HepG2 (cell line): ENCODE measurements at regions not wholly inside any gene's neighbourhood (a gene's known extent, or its start where the extent isn't known, plus 50 kb on each side); places are given as distances from the start of the nearest gene placed in this dataset.

ENCODE experiments used
- ATAC-seq: fragments of 200-7000 bp; cut with Tn5 transposase; 3 replicates; pipeline ENCODE4 v1.9.1; 2020; ENCODE audit warnings: mild to moderate bottlenecking, moderate library complexity
- BruUV-seq: library from RNA; stranded (reverse); fragments of 400-500 nt; replicated peaks from 2 replicates; lab custom pipeline; 2021; lab: Mats Ljungman, UMichigan
- CTCF ChIA-PET: fragments of 300-600 bp; formaldehyde crosslinking; extraction: SDS; loops from one replicate; lab custom pipeline; 2021; ENCODE audit warnings: low total read pairs, inconsistent platforms, low intra/inter-chr PET ratio; lab: Yijun Ruan, JAX
- POLR2A ChIA-PET: fragments of 350-600 bp; sonication (Branson Sonifier 250); formaldehyde crosslinking; loops from one replicate; lab custom pipeline; 2020; ENCODE audit warnings: antibody characterized with exemption, inconsistent platforms; lab: Yijun Ruan, JAX
- DNase-seq: peaks from one replicate; pipeline ENCODE4 v3.0.0-alpha.2; 2015; ENCODE audit warnings: low spot score
- FAIRE-seq: peaks from 3 replicates; lab custom pipeline; 2011; peaks lifted over from hg19 to GRCh38; lab: Jason Lieb, UNC
- H2AFZ ChIP-seq: one replicate; pipeline ENCODE4 v1.6.1; 2011; ENCODE audit warnings: low read length, inconsistent platforms
- H3K27ac ChIP-seq: fragments of 300-600 bp; 3 replicates; pipeline ENCODE4 v1.8.0; 2011; ENCODE audit warnings: mixed run types, mild to moderate bottlenecking, mixed read lengths, low read length, inconsistent platforms; ENCODE audit not compliant: insufficient read depth; ENCODE audit errors: extremely low read length
- H3K27me3 ChIP-seq, 2 experiments: fragments of 200-600 bp in 1 of 2; 2 replicates in 1 of 2; 3 replicates in 1 of 2; pipeline versions ENCODE4 v1.6.0 to v1.8.0; 2011; ENCODE audit warnings: low read length in 2 of 2, mild to moderate bottlenecking in 2 of 2, moderate library complexity in 2 of 2, inconsistent platforms in 1 of 2; ENCODE audit not compliant: insufficient read depth in 2 of 2, control insufficient read depth in 1 of 2
- H3K36me3 ChIP-seq, 2 experiments: fragments of 200-600 bp in 1 of 2; replicated peaks in 1 of 2; 2 replicates in 1 of 2; 3 replicates in 1 of 2; pipeline versions ENCODE4 v1.5.1 to v1.8.0; 2011; ENCODE audit warnings: low read length in 2 of 2, inconsistent platforms in 1 of 2; ENCODE audit not compliant: insufficient read depth in 2 of 2, control insufficient read depth in 1 of 2
- H3K4me1 ChIP-seq: 2 replicates; pipeline ENCODE4 v1.5.1; 2012; ENCODE audit warnings: low read length, inconsistent platforms; ENCODE audit not compliant: insufficient read depth
- H3K4me2 ChIP-seq: 2 replicates; pipeline ENCODE4 v1.6.0; 2011; ENCODE audit warnings: low read depth, low read length, inconsistent platforms
- H3K4me3 ChIP-seq, 3 experiments: fragments of 200-600 bp in 1 of 3; sonication (generic), shearing (Covaris generic) in 1 of 3; replicated peaks in 1 of 3; 2 replicates each; pipeline ENCODE4 v1.5.1; 2011 to 2016; ENCODE audit warnings: low read length in 3 of 3, inconsistent platforms in 2 of 3, low read depth in 2 of 3, mild to moderate bottlenecking in 2 of 3, control low read depth in 1 of 3, mixed read lengths in 1 of 3; ENCODE audit not compliant: insufficient read depth in 1 of 3
- H3K79me2 ChIP-seq: one replicate; pipeline ENCODE4 v1.6.1; 2011; ENCODE audit warnings: low read length, inconsistent platforms; ENCODE audit not compliant: insufficient read depth
- H3K9ac ChIP-seq: 2 replicates; pipeline ENCODE4 v1.6.0; 2011; ENCODE audit warnings: mild to moderate bottlenecking, low read depth, low read length, inconsistent platforms; ENCODE audit not compliant: insufficient read depth
- H3K9me3 ChIP-seq: 2 replicates; pipeline ENCODE4 v1.5.1; 2012; ENCODE audit warnings: mild to moderate bottlenecking, low read length
- H4K20me1 ChIP-seq: 2 replicates; pipeline ENCODE4 v1.6.0; 2011; ENCODE audit warnings: inconsistent platforms, mild to moderate bottlenecking, low read length, moderate library complexity; ENCODE audit not compliant: insufficient read depth
- ARNTL ChIP-seq: sonication (generic); formaldehyde crosslinking; IDR thresholded peaks from 2 replicates; pipeline ENCODE4 v1.4.0; 2020; ENCODE audit warnings: mild to moderate bottlenecking, missing genetic modification reagents
- CEBPG ChIP-seq: IDR thresholded peaks from 2 replicates; pipeline ENCODE4 v1.6.1; 2016
- HDAC2 ChIP-seq: sonication (generic); formaldehyde crosslinking; IDR thresholded peaks from 2 replicates; pipeline ENCODE4 v1.4.0; 2020; ENCODE audit warnings: missing genetic modification reagents
- IKZF1 ChIP-seq: fragments of 450-650 bp; IDR thresholded peaks from 2 replicates; pipeline ENCODE4 v1.7.1; 2016
- NFIC ChIP-seq: IDR thresholded peaks from 2 replicates; pipeline ENCODE4 v1.6.1; 2012; ENCODE audit warnings: mild to moderate bottlenecking, low read length, inconsistent platforms
- NR2F1 ChIP-seq, 2 experiments: fragments of 450-650 bp in 1 of 2; formaldehyde crosslinking in 1 of 2; IDR thresholded peaks; 2 replicates each; pipeline versions ENCODE4 v1.5.0 to v1.6.1; 2016 to 2020; ENCODE audit warnings: mild to moderate bottlenecking in 1 of 2, missing compliant biosample characterization in 1 of 2, missing genetic modification reagents in 1 of 2, moderate library complexity in 1 of 2
- PAX8 ChIP-seq: sonication (generic); formaldehyde crosslinking; IDR thresholded peaks from 2 replicates; pipeline ENCODE4 v1.8.0; 2022; ENCODE audit warnings: mild to moderate bottlenecking, missing genetic modification reagents, borderline replicate concordance
- PHF21A ChIP-seq: sonication (generic); formaldehyde crosslinking; IDR thresholded peaks from 2 replicates; pipeline ENCODE4 v1.5.0; 2020; ENCODE audit warnings: mild to moderate bottlenecking, missing genetic modification reagents
- PRPF4 ChIP-seq: fragments of 200-400 bp; formaldehyde crosslinking; IDR thresholded peaks from 2 replicates; pipeline ENCODE4 v1.6.1; 2016; ENCODE audit warnings: low read length, low read depth; ENCODE audit not compliant: poor library complexity, severe bottlenecking
- RELA ChIP-seq: sonication (generic); formaldehyde crosslinking; IDR thresholded peaks from 2 replicates; pipeline ENCODE4 v1.4.0; 2020; ENCODE audit warnings: missing genetic modification reagents
- SAFB2 ChIP-seq: sonication (generic); formaldehyde crosslinking; IDR thresholded peaks from 2 replicates; pipeline ENCODE4 v1.5.1; 2020; ENCODE audit warnings: missing genetic modification reagents, low read depth, mild to moderate bottlenecking, borderline replicate concordance
- SRF ChIP-seq: IDR thresholded peaks from 2 replicates; pipeline ENCODE4 v1.6.1; 2011; ENCODE audit warnings: mild to moderate bottlenecking, low read depth, low read length, moderate library complexity
- ZNF256 ChIP-seq: sonication (generic); formaldehyde crosslinking; conservative IDR thresholded peaks from 2 replicates; pipeline ENCODE4 v1.4.0; 2020; ENCODE audit warnings: missing genetic modification reagents
- ZNF383 ChIP-seq: sonication (generic); formaldehyde crosslinking; IDR thresholded peaks from 2 replicates; pipeline ENCODE4 v1.4.0; 2020; ENCODE audit warnings: missing genetic modification reagents, mild to moderate bottlenecking, borderline replicate concordance
- ZNF557 ChIP-seq: sonication (generic); formaldehyde crosslinking; IDR thresholded peaks from 2 replicates; pipeline ENCODE4 v1.4.0; 2020; ENCODE audit warnings: missing genetic modification reagents
- ZNF652 ChIP-seq: IDR thresholded peaks from 2 replicates; pipeline ENCODE4 v1.6.1; 2016; ENCODE audit warnings: low read depth, borderline replicate concordance
- ZNF841 ChIP-seq: sonication (generic); formaldehyde crosslinking; IDR thresholded peaks from 2 replicates; pipeline ENCODE4 v1.8.1; 2023; ENCODE audit warnings: missing genetic modification reagents, borderline replicate concordance
- WGBS: methylation state at CpG from one replicate; pipeline ENCODE4 v1.1.6; 2017; ENCODE audit warnings: low lambda C conversion rate; 5-methylcytosine and 5-hydroxymethylcytosine counted together
- in situ Hi-C: cut with HindIII; loops from 2 replicates; pipeline ENCODE4 v1.10.0; 2017; ENCODE audit warnings: low pct_unique_long_range_greater_than_20kb; ENCODE audit not compliant: extremely low pct_ligation_motif_present
- intact Hi-C: fragments of 100-400 bp; cut with micrococcal nuclease; formaldehyde crosslinking; loops from one replicate; pipeline ENCODE4 v1.10.0; 2022; ENCODE audit not compliant: unreplicated experiment
- TF ChIP-seq, protein P1 (sequence below): IDR thresholded peaks from 2 replicates; pipeline ENCODE4 v1.6.1; 2016
- TF ChIP-seq, protein P2 (sequence below): sonication (generic); formaldehyde crosslinking; IDR thresholded peaks from 2 replicates; pipeline ENCODE4 v1.8.0; 2022; ENCODE audit warnings: mild to moderate bottlenecking, missing genetic modification reagents; ENCODE audit not compliant: insufficient replicate concordance

DNA sequence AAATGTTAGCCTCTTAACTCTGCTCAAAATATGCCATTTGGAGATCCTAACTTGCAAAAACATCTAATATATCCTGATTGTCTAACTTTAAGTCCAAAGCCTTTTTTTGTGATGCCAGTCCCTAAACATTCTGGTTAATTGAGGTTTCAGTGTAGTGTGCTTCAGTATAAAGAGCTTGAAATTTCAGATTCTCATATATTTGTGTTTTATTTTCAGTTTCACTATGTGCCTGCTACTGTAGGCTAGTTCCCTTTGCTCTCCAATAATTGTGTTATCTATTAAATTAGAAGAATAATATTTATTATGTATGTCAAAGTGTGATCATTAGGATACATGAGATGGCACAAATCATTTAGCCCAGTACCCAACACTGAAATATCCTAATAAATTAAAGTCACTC lies 1361.2 kb downstream of the XPNPEP1 start (continued):
- TF ChIP-seq, protein P1, sequence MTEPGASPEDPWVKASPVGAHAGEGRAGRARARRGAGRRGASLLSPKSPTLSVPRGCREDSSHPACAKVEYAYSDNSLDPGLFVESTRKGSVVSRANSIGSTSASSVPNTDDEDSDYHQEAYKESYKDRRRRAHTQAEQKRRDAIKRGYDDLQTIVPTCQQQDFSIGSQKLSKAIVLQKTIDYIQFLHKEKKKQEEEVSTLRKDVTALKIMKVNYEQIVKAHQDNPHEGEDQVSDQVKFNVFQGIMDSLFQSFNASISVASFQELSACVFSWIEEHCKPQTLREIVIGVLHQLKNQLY (CRISPR knock-in tag), result no peak
- TF ChIP-seq, all 625 proteins: peak for 0

DNA sequence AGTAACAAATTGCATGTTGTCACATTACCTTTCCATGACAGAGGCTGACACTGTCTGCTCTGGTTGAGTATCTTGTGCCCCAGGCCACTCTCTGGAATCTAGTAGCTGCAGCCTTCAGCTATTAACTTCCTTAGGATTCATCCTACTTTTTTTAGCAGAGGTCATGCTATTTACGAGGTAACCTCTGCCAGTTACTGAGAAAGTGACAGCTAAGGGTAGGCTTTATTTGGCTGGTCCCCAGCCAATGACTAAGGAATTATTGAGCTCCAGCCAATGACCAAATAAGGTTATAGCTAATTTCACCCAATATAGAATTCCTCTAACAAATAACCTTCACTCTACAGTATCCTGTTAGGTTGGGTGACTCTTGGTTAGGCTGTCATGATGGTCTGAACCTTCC lies 1361.7 kb downstream of the XPNPEP1 start:
- no peak for FAIRE-seq
- H4K20me1 ChIP-seq, result no peaks in the 10 kb centered on the region
- WGBS, result 0% methylated on average over 1 of the region's 1 CpG
- TF ChIP-seq PAX8, result no peak
- no peak for TF ChIP-seq PHF21A
- TF ChIP-seq NR2F1 (CRISPR knock-in tag; IDR thresholded peaks at IDR 0.05), result no peak
- no peak for TF ChIP-seq ZNF557 (CRISPR knock-in tag)
- no peak for TF ChIP-seq ZNF652 (CRISPR knock-in tag)
- TF ChIP-seq ARNTL, result no peak
- TF ChIP-seq ZNF383 (CRISPR knock-in tag), result no peak
- TF ChIP-seq SAFB2 (CRISPR knock-in tag), result no peak
- no peak for TF ChIP-seq PRPF4
- TF ChIP-seq, protein P2, sequence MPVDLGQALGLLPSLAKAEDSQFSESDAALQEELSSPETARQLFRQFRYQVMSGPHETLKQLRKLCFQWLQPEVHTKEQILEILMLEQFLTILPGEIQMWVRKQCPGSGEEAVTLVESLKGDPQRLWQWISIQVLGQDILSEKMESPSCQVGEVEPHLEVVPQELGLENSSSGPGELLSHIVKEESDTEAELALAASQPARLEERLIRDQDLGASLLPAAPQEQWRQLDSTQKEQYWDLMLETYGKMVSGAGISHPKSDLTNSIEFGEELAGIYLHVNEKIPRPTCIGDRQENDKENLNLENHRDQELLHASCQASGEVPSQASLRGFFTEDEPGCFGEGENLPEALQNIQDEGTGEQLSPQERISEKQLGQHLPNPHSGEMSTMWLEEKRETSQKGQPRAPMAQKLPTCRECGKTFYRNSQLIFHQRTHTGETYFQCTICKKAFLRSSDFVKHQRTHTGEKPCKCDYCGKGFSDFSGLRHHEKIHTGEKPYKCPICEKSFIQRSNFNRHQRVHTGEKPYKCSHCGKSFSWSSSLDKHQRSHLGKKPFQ (CRISPR knock-in tag), result no peak
- no peak for TF ChIP-seq CEBPG (CRISPR knock-in tag)
- no peak for TF ChIP-seq RELA (CRISPR knock-in tag)
- TF ChIP-seq NFIC, result no peak
- no peak for TF ChIP-seq ZNF256
- no peak for TF ChIP-seq HDAC2 (CRISPR knock-in tag)
- TF ChIP-seq IKZF1, result no peak
- no peak for TF ChIP-seq ZNF841 (CRISPR knock-in tag)
- TF ChIP-seq SRF, result no peak
- TF ChIP-seq, all 625 proteins: peak for 0
- peaks cover 34% of the 10 kb centered on the region for H3K9me3 ChIP-seq
- no peak overlapping the region for H3K27ac ChIP-seq
- POLR2A ChIA-PET, result no interaction called here
- intact Hi-C loops, result no loop called here
- H3K9ac ChIP-seq, result no peak overlapping the region
- H3K36me3 ChIP-seq, result no peaks in the 10 kb centered on the region
- no peak overlapping the region for H3K4me3 ChIP-seq
- no peaks in the 10 kb centered on the region for H3K79me2 ChIP-seq
- no TSS peak for BruUV-seq
- no peaks in the 10 kb centered on the region for H3K27me3 ChIP-seq
- ATAC-seq (no peak), DNase-seq (no peak)
- no peak overlapping the region for H3K4me2 ChIP-seq
- no peaks in the 10 kb centered on the region for H3K4me1 ChIP-seq
- no peak overlapping the region for H2AFZ ChIP-seq
- in situ Hi-C loops, result no loop called here
- CTCF ChIA-PET, result no interaction called here
